ENCODE measurements at regions not wholly inside any gene's neighbourhood (a gene's known extent, or its start where the extent isn't known, plus 50 kb on each side); places are given as distances from the start of the nearest gene placed in this dataset.

GRCh38 chr10:8594176-8594575 is 539.7 kb downstream of the GATA3 start:
- Histone ChIP-seq H3K9me3 (ENCODE audit: control insufficient read depth in 2 of 2, low read length in 2 of 2) (no peaks in the 10 kb centered on the region), H3K4me1 (ENCODE audit: control insufficient read depth, insufficient read depth, low read length) (no peaks in the 10 kb centered on the region), H3K27ac (ENCODE audit: low read length) (no peak overlapping the region), H3K9ac (ENCODE audit: low read length in 2 of 2) (no peak overlapping the region), H3K27me3 (ENCODE audit: control insufficient read depth in 1 of 2, insufficient read depth in 2 of 2, low read length in 2 of 2) (no peaks in the 10 kb centered on the region), H3K4me3 (ENCODE audit: low read length in 2 of 2) (no peak overlapping the region), H3K36me3 (ENCODE audit: control insufficient read depth in 2 of 2, insufficient read depth in 2 of 2, low read length in 2 of 2) (no peaks in the 10 kb centered on the region)

- no peaks in the 10 kb centered on the region for H3K27me3 ChIP-seq (ENCODE audit: control insufficient read depth in 1 of 2, insufficient read depth in 2 of 2, low read length in 2 of 2)
Measured at GRCh38 chr10:8594711-8595110, 540.2 kb downstream of the GATA3 start.

GRCh38 chr10:8595140-8595539 is 540.7 kb downstream of the GATA3 start:
- Histone ChIP-seq H3K27me3 (ENCODE audit: control insufficient read depth in 1 of 2, insufficient read depth in 2 of 2, low read length in 2 of 2) (no peaks in the 10 kb centered on the region), H3K4me1 (ENCODE audit: control insufficient read depth, insufficient read depth, low read length) (no peaks in the 10 kb centered on the region)

More at GRCh38 chr10:8594711-8595110, 540.2 kb downstream of the GATA3 start:
- Histone ChIP-seq H3K4me3 (ENCODE audit: low read length in 2 of 2) (no peak overlapping the region), H3K36me3 (ENCODE audit: control insufficient read depth in 2 of 2, insufficient read depth in 2 of 2, low read length in 2 of 2) (no peaks in the 10 kb centered on the region), H3K27ac (ENCODE audit: low read length) (no peak overlapping the region), H3K4me1 (ENCODE audit: control insufficient read depth, insufficient read depth, low read length) (no peaks in the 10 kb centered on the region), H3K9ac (ENCODE audit: low read length in 2 of 2) (no peak overlapping the region), H3K9me3 (ENCODE audit: control insufficient read depth in 2 of 2, low read length in 2 of 2) (no peaks in the 10 kb centered on the region)

GRCh38 chr10:8596929-8597472 is 542.5 kb downstream of the GATA3 start:
- no peak overlapping the region for H3K9ac ChIP-seq (ENCODE audit: low read length in 2 of 2)
- H3K9me3 ChIP-seq (ENCODE audit: control insufficient read depth in 2 of 2, low read length in 2 of 2): no peaks in the 10 kb centered on the region
- no peaks in the 10 kb centered on the region for H3K27me3 ChIP-seq (ENCODE audit: control insufficient read depth in 1 of 2, insufficient read depth in 2 of 2, low read length in 2 of 2)
- no peaks in the 10 kb centered on the region for H3K4me1 ChIP-seq (ENCODE audit: control insufficient read depth, insufficient read depth, low read length)
- H3K36me3 ChIP-seq (ENCODE audit: control insufficient read depth in 2 of 2, insufficient read depth in 2 of 2, low read length in 2 of 2): no peaks in the 10 kb centered on the region
- H3K4me3 ChIP-seq (ENCODE audit: low read length in 2 of 2): no peak overlapping the region
- no peak overlapping the region for H3K27ac ChIP-seq (ENCODE audit: low read length)

More at GRCh38 chr10:8595140-8595539, 540.7 kb downstream of the GATA3 start:
- Histone ChIP-seq H3K36me3 (ENCODE audit: control insufficient read depth in 2 of 2, insufficient read depth in 2 of 2, low read length in 2 of 2) (no peaks in the 10 kb centered on the region), H3K4me3 (ENCODE audit: low read length in 2 of 2) (no peak overlapping the region), H3K9ac (ENCODE audit: low read length in 2 of 2) (no peak overlapping the region), H3K27ac (ENCODE audit: low read length) (no peak overlapping the region), H3K9me3 (ENCODE audit: control insufficient read depth in 2 of 2, low read length in 2 of 2) (no peaks in the 10 kb centered on the region)

GRCh38 chr10:8600192-8600591 is 545.7 kb downstream of the GATA3 start:
- H3K4me3 ChIP-seq (ENCODE audit: low read length in 2 of 2): no peak overlapping the region
- H3K4me1 ChIP-seq (ENCODE audit: control insufficient read depth, insufficient read depth, low read length): no peaks in the 10 kb centered on the region
- no peaks in the 10 kb centered on the region for H3K27me3 ChIP-seq (ENCODE audit: control insufficient read depth in 1 of 2, insufficient read depth in 2 of 2, low read length in 2 of 2)
- H3K36me3 ChIP-seq (ENCODE audit: control insufficient read depth in 2 of 2, insufficient read depth in 2 of 2, low read length in 2 of 2): no peaks in the 10 kb centered on the region
- H3K27ac ChIP-seq (ENCODE audit: low read length): no peak overlapping the region
- H3K9ac ChIP-seq (ENCODE audit: low read length in 2 of 2): no peak overlapping the region
- H3K9me3 ChIP-seq (ENCODE audit: control insufficient read depth in 2 of 2, low read length in 2 of 2): peaks cover 0 to 2% of the 10 kb centered on the region in 2 donors

GRCh38 chr10:8602821-8603220 is 548.3 kb downstream of the GATA3 start:
- H3K4me3 ChIP-seq (ENCODE audit: low read length in 2 of 2): no peak overlapping the region
- H3K27me3 ChIP-seq (ENCODE audit: control insufficient read depth in 1 of 2, insufficient read depth in 2 of 2, low read length in 2 of 2): no peaks in the 10 kb centered on the region
- peaks cover 0 to 2% of the 10 kb centered on the region in 2 donors for H3K9me3 ChIP-seq (ENCODE audit: control insufficient read depth in 2 of 2, low read length in 2 of 2)
- H3K4me1 ChIP-seq (ENCODE audit: control insufficient read depth, insufficient read depth, low read length): no peaks in the 10 kb centered on the region
- H3K36me3 ChIP-seq (ENCODE audit: control insufficient read depth in 2 of 2, insufficient read depth in 2 of 2, low read length in 2 of 2): no peaks in the 10 kb centered on the region
- H3K27ac ChIP-seq (ENCODE audit: low read length): no peak overlapping the region
- H3K9ac ChIP-seq (ENCODE audit: low read length in 2 of 2): no peak overlapping the region

- H3K4me3 ChIP-seq (ENCODE audit: low read length in 2 of 2): no peak overlapping the region
- no peaks in the 10 kb centered on the region for H3K36me3 ChIP-seq (ENCODE audit: control insufficient read depth in 2 of 2, insufficient read depth in 2 of 2, low read length in 2 of 2)
- no peaks in the 10 kb centered on the region for H3K9me3 ChIP-seq (ENCODE audit: control insufficient read depth in 2 of 2, low read length in 2 of 2)
Measured at GRCh38 chr10:8614054-8614565, 559.6 kb downstream of the GATA3 start.

GRCh38 chr10:8615118-8615517 is 560.6 kb downstream of the GATA3 start:
- H3K36me3 ChIP-seq (ENCODE audit: control insufficient read depth in 2 of 2, insufficient read depth in 2 of 2, low read length in 2 of 2): no peaks in the 10 kb centered on the region
- H3K4me1 ChIP-seq (ENCODE audit: control insufficient read depth, insufficient read depth, low read length): no peaks in the 10 kb centered on the region
- no peaks in the 10 kb centered on the region for H3K27me3 ChIP-seq (ENCODE audit: control insufficient read depth in 1 of 2, insufficient read depth in 2 of 2, low read length in 2 of 2)
- no peak overlapping the region for H3K9ac ChIP-seq (ENCODE audit: low read length in 2 of 2)
- H3K9me3 ChIP-seq (ENCODE audit: control insufficient read depth in 2 of 2, low read length in 2 of 2): no peaks in the 10 kb centered on the region
- no peak overlapping the region for H3K4me3 ChIP-seq (ENCODE audit: low read length in 2 of 2)
- no peak overlapping the region for H3K27ac ChIP-seq (ENCODE audit: low read length)

More at GRCh38 chr10:8614054-8614565, 559.6 kb downstream of the GATA3 start:
- H3K4me1 ChIP-seq (ENCODE audit: control insufficient read depth, insufficient read depth, low read length): no peaks in the 10 kb centered on the region
- no peaks in the 10 kb centered on the region for H3K27me3 ChIP-seq (ENCODE audit: control insufficient read depth in 1 of 2, insufficient read depth in 2 of 2, low read length in 2 of 2)
- no peak overlapping the region for H3K27ac ChIP-seq (ENCODE audit: low read length)
- no peak overlapping the region for H3K9ac ChIP-seq (ENCODE audit: low read length in 2 of 2)

- Histone ChIP-seq H3K4me3 (ENCODE audit: low read length in 2 of 2) (no peak overlapping the region), H3K9me3 (ENCODE audit: control insufficient read depth in 2 of 2, low read length in 2 of 2) (no peaks in the 10 kb centered on the region), H3K4me1 (ENCODE audit: control insufficient read depth, insufficient read depth, low read length) (no peaks in the 10 kb centered on the region), H3K27ac (ENCODE audit: low read length) (no peak overlapping the region), H3K36me3 (ENCODE audit: control insufficient read depth in 2 of 2, insufficient read depth in 2 of 2, low read length in 2 of 2) (no peaks in the 10 kb centered on the region), H3K27me3 (ENCODE audit: control insufficient read depth in 1 of 2, insufficient read depth in 2 of 2, low read length in 2 of 2) (no peaks in the 10 kb centered on the region), H3K9ac (ENCODE audit: low read length in 2 of 2) (no peak overlapping the region)
Measured at GRCh38 chr10:8616166-8616565, 561.7 kb downstream of the GATA3 start.

GRCh38 chr10:8617792-8618191 is 563.3 kb downstream of the GATA3 start:
- Histone ChIP-seq H3K9ac (ENCODE audit: low read length in 2 of 2) (no peak overlapping the region), H3K27ac (ENCODE audit: low read length) (no peak overlapping the region), H3K4me3 (ENCODE audit: low read length in 2 of 2) (no peak overlapping the region), H3K9me3 (ENCODE audit: control insufficient read depth in 2 of 2, low read length in 2 of 2) (no peaks in the 10 kb centered on the region), H3K4me1 (ENCODE audit: control insufficient read depth, insufficient read depth, low read length) (no peaks in the 10 kb centered on the region), H3K36me3 (ENCODE audit: control insufficient read depth in 2 of 2, insufficient read depth in 2 of 2, low read length in 2 of 2) (no peaks in the 10 kb centered on the region), H3K27me3 (ENCODE audit: control insufficient read depth in 1 of 2, insufficient read depth in 2 of 2, low read length in 2 of 2) (no peaks in the 10 kb centered on the region)

- no peaks in the 10 kb centered on the region for H3K4me1 ChIP-seq (ENCODE audit: control insufficient read depth, insufficient read depth, low read length)
- H3K9me3 ChIP-seq (ENCODE audit: control insufficient read depth in 2 of 2, low read length in 2 of 2): no peaks in the 10 kb centered on the region
- no peaks in the 10 kb centered on the region for H3K36me3 ChIP-seq (ENCODE audit: control insufficient read depth in 2 of 2, insufficient read depth in 2 of 2, low read length in 2 of 2)
- H3K27me3 ChIP-seq (ENCODE audit: control insufficient read depth in 1 of 2, insufficient read depth in 2 of 2, low read length in 2 of 2): no peaks in the 10 kb centered on the region
- no peak overlapping the region for H3K27ac ChIP-seq (ENCODE audit: low read length)
- no peak overlapping the region for H3K4me3 ChIP-seq (ENCODE audit: low read length in 2 of 2)
- no peak overlapping the region for H3K9ac ChIP-seq (ENCODE audit: low read length in 2 of 2)
Measured at GRCh38 chr10:8618834-8619233, 564.3 kb downstream of the GATA3 start.
